GM18499 (cell line): ENCODE measurements at regions not wholly inside any gene's neighbourhood (a gene's known extent, or its start where the extent isn't known, plus 50 kb on each side); places are given as distances from the start of the nearest gene placed in this dataset.
"Not testable (repeated sequence)": the region's sequence is repeated elsewhere in the genome, so short reads cannot be mapped to it uniquely, and the experiment has no call there.

Experiments used
- ATAC-seq: cut with Tn5 transposase; IDR thresholded peaks from one replicate; pipeline ENCODE4 v1.9.1; 2021; ENCODE audit warnings: moderate number of reproducible peaks; ENCODE audit not compliant: insufficient read depth, unreplicated experiment

- no peak for ATAC-seq
Observed at GRCh38 chr10:2895594-2896196, 171.7 kb upstream of the PFKP start.

DNA sequence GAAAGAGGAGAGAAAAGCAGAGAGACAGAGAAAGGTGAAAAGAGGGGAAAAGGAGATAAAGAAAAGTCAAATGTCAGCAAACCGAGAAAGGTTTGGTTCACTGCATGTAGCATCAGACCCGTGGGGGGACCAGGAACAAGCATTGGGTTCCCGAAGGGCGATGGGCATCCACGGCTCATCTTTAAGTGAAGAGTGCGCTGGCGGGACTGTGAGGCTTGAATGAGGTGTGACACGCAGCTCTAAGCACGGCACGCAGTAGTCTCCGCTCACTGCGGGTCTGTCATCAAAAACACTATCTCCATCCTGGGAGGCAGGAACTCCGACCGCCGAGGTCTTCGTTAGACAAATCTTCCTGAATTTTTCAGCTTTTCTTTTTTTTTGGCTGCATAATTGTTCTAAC, 173.4 kb upstream of the PFKP start:
- no peak for ATAC-seq

DNA sequence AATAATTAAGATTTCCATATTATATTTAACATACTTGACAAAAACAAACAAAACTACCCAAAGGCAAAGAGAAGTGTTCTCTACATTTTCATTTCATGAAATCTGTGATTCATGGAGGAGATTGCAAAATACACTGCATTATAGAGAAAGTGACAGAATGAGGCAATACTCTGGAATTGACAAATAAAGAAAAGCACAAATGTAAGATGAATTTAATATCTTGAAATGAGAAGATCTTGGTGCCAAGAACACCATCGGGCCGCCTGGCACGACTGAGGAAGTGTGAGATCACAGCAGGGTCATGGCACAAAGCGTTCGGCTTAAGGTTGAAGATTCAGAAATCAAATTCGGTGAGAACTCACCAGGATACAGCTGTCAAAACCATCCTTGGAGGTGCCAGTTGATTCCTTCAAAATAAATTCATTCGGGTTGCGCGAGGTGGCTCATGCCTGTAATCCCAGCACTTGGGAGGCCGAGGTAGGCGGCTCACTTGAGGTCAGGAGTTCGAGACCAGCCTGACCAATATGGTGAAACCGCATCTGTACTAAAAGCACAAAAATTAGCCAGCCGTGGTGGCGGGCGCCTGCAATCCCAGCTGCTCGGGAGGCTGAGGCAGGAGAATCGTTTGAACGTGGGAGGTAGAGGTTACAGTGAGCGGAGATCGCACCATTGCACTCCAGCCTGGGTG, 174.0 kb upstream of the PFKP start:
- ATAC-seq = no peak

DNA sequence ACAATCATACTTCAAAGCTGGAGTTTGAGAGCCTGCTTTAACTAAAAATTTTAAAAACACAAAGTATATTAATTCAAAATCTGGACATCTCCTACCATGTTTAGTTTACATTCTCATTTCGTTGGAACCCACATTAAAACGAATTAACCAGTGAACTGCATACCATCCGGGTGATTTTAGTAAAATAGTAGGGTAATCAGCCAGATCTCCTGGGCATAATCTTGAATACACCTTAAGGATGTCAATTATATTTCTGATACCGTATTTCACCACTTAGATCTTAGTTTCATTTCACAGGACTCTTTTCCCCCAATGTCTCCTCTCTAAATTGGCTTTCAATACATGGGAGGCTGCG, 175.6 kb upstream of the PFKP start:
- ATAC-seq = no peak

DNA sequence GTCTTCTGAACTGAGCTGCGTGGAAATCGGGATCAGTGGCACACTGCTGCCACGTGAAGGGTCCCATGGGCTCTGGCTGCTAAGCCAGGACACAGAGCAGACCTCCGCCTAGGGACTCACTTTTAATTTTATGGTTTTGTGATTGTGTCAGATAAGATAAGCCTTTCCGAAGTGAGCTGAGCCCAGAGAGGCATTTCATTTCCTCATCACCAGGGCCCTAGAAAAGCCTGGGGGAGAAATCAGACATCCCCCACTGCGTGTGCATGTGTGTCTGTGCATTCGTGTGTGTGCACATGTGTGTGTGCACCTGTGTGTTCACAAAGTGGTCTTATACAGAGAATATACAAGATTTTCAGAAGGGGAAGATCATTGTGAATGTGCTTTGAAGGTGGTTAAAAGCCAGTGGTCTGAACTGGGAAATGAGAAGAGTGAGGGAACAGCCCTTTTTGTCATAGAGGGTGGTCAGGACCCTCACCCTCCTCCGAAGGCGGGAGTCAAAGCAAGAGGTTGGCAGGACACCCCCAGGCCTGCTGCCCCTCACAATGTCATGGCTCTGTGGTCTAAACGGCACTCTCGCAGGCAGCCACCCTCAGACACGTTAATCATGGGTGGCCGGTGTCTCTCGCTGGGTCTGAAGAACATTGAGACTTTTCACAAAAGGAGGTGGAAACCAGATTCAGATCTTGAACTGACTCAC, 176.1 kb upstream of the PFKP start:
- ATAC-seq = no peak

- no peak for ATAC-seq
Observed at GRCh38 chr10:2890093-2890492, 177.3 kb upstream of the PFKP start.

DNA sequence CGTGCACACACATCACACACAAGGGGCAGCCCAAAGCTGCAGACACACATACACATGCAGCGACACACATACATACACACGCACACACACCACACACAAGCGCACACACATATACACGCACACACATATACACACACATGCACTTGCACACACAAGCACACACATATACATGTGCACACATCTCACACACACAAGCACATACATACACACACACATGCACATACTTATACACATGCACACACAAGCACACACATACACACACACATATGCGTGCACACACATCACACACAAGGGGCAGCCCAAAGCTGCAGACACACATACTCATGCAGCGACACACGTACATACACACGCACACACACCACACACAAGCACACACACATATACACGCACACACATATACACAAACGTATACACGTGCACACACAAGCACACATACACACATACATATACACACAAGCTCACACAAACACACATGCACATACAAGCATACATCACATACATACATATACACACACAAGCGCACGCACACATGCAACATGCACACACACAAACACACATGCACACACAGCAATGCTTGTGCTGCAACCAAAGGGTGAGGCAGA, 178.8 kb upstream of the PFKP start:
- ATAC-seq = no peak

DNA sequence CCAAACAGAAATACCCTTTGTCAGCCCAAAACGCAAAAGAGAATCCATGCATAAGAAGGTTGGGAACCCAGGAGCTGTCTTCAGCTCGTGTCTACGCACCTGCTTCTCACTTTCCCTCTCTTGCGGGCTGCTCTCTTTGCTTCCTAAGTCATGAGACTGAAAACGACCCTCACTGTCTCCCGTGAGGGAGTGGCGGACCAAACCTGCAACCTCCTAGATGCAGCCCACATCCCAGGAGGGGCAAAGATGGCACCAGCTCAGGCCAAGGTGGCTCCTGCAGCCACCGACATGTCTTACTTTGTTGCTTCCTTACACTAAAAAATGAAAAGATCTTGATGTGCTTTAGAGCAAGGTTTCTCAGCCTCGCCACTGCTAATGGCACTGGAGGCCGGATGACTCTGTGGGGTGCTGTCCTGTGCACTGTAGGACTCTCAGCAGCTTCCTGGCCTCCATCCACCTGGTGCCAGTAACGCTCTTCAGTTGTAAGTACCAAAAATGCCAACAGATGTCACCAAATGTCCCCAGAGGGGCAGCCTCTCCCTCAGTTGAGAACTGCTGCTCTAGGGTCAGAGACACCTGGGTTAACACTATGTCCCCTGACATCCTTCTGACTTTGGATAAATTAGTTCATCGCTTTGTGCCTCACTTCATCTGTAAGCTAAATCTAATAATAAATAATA, 179.8 kb upstream of the PFKP start:
- ATAC-seq = no peak

GRCh38 chr10:2886662-2887061, 180.7 kb upstream of the PFKP start:
- no peak for ATAC-seq

- no peak for ATAC-seq
Observed at GRCh38 chr10:2885288-2886278, 181.8 kb upstream of the PFKP start.

- ATAC-seq = not testable (repeated sequence)
Observed at GRCh38 chr10:2883983-2884540, 183.3 kb upstream of the PFKP start.

GRCh38 chr10:2883238-2883637, 184.1 kb upstream of the PFKP start:
- no peak for ATAC-seq

DNA sequence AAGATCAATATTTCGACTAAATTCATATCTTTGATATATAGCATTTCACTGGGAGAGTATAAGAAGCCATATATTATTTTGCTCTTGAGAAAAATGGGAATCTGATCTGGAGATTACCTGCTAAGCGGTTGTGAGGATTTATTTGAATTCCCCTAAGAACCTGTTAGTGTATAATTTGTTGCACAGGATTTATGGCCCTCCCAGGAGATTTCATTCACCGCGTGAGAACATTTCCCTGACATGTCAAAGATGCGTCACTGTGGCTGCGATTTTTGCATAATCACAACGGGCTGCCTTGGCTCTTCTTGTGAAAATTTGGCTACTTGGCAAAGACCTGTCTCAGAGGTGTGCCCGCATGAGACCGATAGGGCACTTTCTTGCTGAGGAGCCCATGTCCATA, 184.7 kb upstream of the PFKP start:
- no peak for ATAC-seq

- no peak for ATAC-seq
Observed at GRCh38 chr10:2881720-2882620, 185.4 kb upstream of the PFKP start.

DNA sequence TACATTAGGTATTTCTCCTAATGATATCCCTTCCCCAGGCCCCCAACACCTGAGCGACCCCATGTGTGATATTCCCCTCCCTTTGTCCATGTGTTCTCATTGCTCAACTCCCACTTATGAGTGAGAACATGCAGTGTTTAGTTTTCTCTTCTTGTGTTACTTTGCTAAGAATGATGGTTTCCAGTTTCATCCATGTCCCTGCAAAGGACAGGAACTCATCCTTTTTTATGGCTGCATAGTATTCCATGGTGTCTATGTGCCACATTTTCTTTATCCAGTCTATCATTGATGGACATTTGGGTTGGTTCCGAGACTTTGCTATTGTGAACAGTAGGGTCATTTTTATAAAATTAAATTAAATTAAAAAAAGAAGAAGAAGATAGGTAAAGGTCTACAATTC, 187.3 kb upstream of the PFKP start:
- ATAC-seq = not testable (repeated sequence)

GRCh38 chr10:2878818-2879217, 188.5 kb upstream of the PFKP start:
- ATAC-seq = no peak

GRCh38 chr10:2876032-2876431, 191.3 kb upstream of the PFKP start:
- ATAC-seq = no peak

- no peak for ATAC-seq
Observed at GRCh38 chr10:2874963-2875362, 192.4 kb upstream of the PFKP start.
